HL-60 (cell line): ENCODE measurements at regions not wholly inside any gene's neighbourhood (a gene's known extent, or its start where the extent isn't known, plus 50 kb on each side); places are given as distances from the start of the nearest gene placed in this dataset.

ENCODE experiments used
- GABPA ChIP-seq: IDR thresholded peaks from 2 replicates; pipeline ENCODE4 v1.6.1; 2012; ENCODE audit warnings: low read depth
- POLR2AphosphoS5 ChIP-seq: IDR thresholded peaks from 2 replicates; pipeline ENCODE4 v1.6.1; 2012; ENCODE audit warnings: low read depth
- SPI1 ChIP-seq: IDR thresholded peaks from 2 replicates; pipeline ENCODE4 v1.6.1; 2012; ENCODE audit warnings: low read depth, mild to moderate bottlenecking, borderline replicate concordance
- TF ChIP-seq, protein P1 (sequence below): IDR thresholded peaks from one replicate; pipeline ENCODE4 v1.5.1; 2011; ENCODE audit warnings: low read length, control low read depth, inconsistent platforms; ENCODE audit not compliant: insufficient read depth
- TF ChIP-seq, protein P2 (sequence below): IDR thresholded peaks from 2 replicates; pipeline ENCODE4 v1.6.1; 2012; ENCODE audit warnings: low read depth; ENCODE audit not compliant: insufficient replicate concordance

DNA sequence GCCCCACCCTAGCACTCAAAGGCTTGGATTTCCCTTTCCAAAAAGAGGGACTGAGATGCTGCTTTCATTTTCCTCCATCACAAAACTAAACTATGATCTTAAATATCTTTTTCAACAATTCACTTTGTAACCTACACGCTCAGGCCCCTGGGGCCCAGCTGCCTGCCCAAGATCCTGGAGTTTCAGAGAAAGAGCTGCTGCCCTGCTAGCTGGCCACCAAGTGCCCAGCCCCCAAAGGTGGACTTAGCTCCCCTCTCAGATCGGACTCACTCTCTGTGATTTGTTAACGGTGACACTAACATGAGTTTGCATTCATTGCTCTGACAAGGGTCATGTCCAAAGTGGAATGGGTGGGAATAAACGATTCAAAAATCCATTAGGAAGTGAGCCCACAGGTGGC is 119.6 kb upstream of the SMAD3 start:
- TF ChIP-seq, protein P1, sequence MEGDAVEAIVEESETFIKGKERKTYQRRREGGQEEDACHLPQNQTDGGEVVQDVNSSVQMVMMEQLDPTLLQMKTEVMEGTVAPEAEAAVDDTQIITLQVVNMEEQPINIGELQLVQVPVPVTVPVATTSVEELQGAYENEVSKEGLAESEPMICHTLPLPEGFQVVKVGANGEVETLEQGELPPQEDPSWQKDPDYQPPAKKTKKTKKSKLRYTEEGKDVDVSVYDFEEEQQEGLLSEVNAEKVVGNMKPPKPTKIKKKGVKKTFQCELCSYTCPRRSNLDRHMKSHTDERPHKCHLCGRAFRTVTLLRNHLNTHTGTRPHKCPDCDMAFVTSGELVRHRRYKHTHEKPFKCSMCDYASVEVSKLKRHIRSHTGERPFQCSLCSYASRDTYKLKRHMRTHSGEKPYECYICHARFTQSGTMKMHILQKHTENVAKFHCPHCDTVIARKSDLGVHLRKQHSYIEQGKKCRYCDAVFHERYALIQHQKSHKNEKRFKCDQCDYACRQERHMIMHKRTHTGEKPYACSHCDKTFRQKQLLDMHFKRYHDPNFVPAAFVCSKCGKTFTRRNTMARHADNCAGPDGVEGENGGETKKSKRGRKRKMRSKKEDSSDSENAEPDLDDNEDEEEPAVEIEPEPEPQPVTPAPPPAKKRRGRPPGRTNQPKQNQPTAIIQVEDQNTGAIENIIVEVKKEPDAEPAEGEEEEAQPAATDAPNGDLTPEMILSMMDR: no peak
- TF ChIP-seq POLR2AphosphoS5 (no peak), GABPA (no peak), SPI1 (no peak)
- TF ChIP-seq, protein P2, sequence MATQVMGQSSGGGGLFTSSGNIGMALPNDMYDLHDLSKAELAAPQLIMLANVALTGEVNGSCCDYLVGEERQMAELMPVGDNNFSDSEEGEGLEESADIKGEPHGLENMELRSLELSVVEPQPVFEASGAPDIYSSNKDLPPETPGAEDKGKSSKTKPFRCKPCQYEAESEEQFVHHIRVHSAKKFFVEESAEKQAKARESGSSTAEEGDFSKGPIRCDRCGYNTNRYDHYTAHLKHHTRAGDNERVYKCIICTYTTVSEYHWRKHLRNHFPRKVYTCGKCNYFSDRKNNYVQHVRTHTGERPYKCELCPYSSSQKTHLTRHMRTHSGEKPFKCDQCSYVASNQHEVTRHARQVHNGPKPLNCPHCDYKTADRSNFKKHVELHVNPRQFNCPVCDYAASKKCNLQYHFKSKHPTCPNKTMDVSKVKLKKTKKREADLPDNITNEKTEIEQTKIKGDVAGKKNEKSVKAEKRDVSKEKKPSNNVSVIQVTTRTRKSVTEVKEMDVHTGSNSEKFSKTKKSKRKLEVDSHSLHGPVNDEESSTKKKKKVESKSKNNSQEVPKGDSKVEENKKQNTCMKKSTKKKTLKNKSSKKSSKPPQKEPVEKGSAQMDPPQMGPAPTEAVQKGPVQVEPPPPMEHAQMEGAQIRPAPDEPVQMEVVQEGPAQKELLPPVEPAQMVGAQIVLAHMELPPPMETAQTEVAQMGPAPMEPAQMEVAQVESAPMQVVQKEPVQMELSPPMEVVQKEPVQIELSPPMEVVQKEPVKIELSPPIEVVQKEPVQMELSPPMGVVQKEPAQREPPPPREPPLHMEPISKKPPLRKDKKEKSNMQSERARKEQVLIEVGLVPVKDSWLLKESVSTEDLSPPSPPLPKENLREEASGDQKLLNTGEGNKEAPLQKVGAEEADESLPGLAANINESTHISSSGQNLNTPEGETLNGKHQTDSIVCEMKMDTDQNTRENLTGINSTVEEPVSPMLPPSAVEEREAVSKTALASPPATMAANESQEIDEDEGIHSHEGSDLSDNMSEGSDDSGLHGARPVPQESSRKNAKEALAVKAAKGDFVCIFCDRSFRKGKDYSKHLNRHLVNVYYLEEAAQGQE: no peak
